Urothelium cell line (cell line): ENCODE measurements at regions not wholly inside any gene's neighbourhood (a gene's known extent, or its start where the extent isn't known, plus 50 kb on each side); places are given as distances from the start of the nearest gene placed in this dataset.

Experiments
- DNase-seq: peaks from one replicate; pipeline ENCODE4 v3.0.0; 2011; ENCODE audit warnings: low spot score, mixed read lengths
- FAIRE-seq: peaks from 2 replicates; lab custom pipeline; 2011; peaks lifted over from hg19 to GRCh38; lab: Jason Lieb, UNC

DNA sequence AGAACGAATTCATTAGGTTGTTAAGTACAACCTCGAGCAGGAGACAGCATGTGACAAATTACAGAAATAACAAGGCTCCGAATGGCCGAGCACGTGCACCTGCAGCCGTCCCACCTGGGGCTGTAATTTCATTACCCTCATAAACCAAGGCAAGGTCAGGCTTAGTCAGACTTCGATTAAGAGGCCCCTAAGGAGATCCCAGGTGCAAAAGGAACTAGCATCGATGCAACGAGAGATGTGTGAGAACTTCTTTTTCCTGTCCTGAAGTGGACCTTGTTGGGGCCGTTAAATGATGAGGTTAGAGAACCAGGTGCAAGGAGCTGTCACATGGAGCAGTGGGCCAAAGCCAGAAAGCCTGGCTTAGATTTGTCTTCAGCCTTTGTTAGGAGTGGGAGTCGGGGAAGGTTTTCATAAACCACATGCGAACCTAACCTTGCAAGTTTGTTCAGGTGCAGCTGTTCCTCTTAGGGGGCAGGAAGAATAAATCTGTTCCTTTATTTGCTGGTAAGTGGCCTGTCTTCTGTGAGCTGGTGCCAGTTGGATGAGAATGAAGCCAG lies 559.9 kb upstream of the MCTP2 start:
- FAIRE-seq (no peak), DNase-seq (no peak)

- FAIRE-seq (no peak), DNase-seq (no peak)
Observed at GRCh38 chr15:93670931-93671330, 560.4 kb upstream of the MCTP2 start.

DNA sequence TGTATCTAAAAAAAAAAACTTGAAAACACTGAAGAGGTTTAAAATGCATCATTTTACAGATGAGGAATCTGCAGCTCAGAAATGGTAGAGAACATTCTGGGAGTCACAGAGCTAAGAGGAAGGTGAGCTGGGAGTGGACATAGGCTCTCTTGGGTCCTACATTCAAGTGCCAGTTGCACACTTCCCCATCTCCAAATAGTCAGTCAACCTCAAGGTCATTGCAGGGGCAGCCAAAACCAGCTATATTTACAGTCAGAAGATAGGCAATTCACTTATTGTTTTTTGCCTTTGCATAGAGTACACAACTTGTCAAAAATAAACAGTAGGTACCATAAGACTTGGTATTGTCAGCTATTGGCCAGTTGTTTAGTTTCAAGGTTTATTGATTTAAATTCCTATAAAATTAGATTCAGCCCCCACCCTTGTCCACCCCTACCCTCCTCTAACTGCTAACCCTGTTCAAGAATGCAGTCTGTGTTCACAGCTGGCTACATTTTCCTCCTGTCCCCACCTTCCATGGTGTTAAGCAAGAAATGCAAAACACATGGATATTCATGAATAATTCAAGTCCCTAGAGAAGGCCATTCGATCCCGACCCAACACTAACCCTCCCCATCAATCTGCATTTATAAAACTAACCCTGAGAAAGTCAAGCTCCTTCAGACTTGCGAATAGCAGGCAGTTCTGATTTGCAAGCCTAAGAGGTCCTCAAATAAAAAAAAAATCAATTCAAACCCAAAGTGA lies 567.0 kb upstream of the MCTP2 start:
- DNase-seq: no peak
- FAIRE-seq: no peak

DNA sequence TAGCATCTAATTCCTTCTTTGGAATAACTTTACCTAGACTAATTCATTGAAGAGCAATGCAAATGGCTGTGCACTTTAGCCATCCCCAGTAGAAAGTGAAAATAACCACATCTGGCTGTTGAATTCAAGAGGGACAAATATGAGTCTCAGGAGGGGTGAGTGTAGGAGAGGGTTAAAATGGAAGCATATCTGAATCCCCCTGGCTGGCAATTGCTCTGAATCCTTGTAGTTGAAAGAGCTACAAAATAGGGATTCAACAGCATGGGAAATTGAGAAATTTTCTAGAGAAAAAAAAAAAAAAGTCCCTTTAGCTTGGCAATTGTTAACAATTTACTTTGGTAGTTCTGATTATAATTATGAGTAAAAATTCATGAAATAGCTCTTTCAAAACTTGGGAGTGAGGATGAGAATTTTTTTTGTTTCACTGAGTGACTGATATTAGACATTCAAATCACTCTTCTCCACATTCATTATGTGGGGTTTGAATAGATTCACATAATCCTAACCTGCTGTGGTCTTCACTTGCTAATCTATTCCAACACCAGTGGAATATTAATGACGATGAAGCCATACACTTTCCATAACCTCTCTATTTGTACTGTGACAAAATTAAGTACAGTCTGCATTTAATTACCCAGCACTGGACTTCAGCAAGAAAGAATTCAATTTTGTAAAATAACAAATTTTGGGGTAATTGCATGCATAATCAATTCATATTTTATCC lies 569.0 kb upstream of the MCTP2 start:
- DNase-seq: no peak
- FAIRE-seq: no peak

GRCh38 chr15:93658026-93658816 lies 569.2 kb upstream of the RGMA start:
- DNase-seq (no peak), FAIRE-seq (no peak)

GRCh38 chr15:93656041-93656440 lies 567.0 kb upstream of the RGMA start:
- FAIRE-seq (no peak), DNase-seq (no peak)

DNA sequence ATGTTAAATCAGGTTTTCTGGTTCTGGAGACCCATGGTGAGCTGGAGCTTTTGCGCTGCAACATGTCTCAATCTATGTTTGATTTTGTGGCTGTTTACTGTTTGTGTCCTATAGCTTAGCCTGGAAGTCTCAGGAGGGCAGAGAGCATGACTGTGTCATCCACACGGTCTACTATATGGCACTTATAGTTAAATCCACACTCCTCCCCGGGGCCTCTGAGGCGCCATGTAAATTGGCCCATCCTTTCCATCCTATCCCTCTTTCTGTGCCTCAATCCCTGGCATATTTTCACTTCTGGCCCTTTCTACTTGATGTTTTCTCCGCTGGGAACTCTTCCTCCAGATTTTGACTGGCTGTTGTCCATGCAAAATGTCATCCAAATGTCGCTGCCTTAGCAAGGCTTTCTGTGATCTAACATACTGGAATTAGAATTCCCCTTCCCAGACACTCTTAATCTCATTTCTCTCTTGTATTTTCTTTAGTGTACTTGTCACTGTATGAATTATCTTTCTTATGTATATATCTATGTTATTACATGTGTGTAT lies 560.8 kb upstream of the RGMA start:
- FAIRE-seq: no peak

GRCh38 chr15:93646193-93646592 lies 557.2 kb upstream of the RGMA start:
- DNase-seq (no peak), FAIRE-seq (no peak)

More for the DNA sequence above, 560.8 kb upstream of the RGMA start:
- no peak for DNase-seq

- FAIRE-seq: no peak
- no peak for DNase-seq
Observed at GRCh38 chr15:93645594-93645993, 556.6 kb upstream of the RGMA start.

DNA sequence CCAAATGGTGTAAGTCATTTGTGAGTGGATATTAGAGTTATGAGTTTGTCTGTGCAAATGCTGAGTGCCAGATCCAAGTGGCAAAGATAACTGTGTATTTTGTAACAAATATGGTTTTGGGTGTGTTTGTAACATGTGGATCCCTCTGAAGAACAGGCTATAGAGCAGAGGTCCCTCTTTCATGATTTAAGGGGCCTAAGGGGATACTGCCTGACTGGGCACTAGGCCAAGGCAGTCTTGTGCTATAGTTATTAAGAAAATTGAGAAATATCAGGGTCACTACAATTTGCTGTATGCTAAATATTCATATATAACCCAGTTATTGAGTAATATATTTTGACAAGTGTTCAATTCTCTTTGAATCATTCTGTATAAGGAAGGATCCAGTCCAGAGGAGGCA lies 555.6 kb upstream of the RGMA start:
- no peak for DNase-seq
- FAIRE-seq: no peak

GRCh38 chr15:93640411-93640962 lies 551.5 kb upstream of the RGMA start:
- no peak for DNase-seq
- no peak for FAIRE-seq

DNA sequence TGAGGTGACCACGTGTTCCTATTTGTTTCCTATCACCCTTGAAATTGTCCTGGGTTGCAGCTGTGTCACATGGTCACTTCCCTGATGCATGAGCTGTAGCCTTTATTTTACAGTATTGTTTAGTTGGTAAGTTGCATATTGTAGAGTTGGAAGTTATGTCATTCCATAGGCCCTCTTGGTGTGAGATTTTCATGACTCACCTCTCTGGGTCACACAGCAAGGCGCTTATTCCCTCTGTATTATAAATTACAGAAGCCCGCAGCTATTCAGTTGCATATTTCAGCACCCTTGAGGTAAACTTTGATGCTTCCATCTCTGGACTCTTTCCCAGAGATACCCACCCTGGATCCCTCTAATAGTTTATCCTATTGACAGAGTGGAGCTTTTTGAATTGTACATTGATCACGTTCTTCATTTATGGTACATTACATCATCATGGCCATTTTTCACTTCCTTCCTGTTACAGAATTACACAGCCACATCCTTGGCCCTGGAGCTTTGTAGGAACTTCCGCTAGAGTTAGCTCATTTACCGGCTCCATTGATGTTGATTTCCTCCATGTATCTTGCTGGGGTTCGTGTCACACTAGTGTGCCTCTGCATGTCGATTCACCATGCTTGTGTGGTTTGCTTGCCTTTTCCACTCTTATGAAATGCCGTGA lies 543.1 kb upstream of the RGMA start:
- no peak for DNase-seq
- FAIRE-seq: no peak

- FAIRE-seq (no peak), DNase-seq (no peak)
Observed at GRCh38 chr15:93619597-93619996, 530.6 kb upstream of the RGMA start.

DNA sequence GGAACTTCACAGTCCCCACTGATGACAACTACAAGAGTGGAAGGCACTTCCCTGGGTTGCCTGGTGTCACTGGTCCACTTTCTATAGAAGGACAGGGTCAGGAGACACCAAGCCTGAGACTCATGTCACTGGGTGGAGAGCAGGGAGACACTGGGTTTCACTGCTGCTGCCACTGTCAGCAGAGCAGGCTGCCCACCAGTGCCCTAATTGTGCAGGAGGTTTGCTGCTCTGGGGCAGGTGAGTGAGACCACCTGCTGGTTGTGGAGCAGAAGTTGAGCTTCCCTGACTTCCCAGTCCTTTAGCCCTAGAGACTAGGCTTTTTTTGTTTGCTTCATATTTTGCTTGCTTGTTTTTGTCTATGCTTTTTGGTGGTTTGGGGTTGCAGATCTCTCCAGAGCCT lies 528.4 kb upstream of the RGMA start:
- no peak for DNase-seq
- FAIRE-seq: no peak

DNA sequence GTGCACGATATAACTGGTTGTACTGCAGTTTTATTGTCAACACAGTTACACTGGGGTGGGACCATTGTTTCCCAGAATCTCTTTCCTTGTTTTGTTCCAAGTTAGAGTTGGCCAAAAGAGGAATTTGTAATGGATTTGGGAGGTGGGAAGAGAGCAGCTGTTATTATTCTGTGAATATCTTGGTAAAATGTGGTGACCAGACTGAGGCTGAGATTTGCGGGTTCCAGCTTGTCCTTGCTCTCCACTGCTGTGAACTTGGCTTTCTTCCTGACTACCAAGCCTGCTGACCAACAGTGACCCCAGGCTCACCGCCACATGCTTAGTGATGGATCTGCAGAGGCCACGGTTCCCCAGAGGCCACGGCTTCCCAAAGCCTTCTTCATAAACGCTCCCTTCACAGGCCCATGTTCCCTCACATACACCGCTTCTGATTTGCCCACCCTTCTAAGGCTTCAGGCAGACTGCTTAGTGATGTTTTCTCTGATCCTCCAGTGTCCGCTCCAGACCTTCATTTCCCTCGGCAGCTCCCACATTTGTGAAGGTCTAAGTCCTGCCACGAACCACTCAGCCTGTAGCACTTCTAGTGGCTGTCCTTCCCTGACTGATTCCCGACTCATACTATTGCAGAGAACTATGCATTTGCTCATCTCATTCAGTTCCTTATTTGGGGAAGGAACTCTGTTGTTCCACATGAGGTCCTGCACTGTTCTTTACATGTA lies 525.5 kb upstream of the RGMA start:
- FAIRE-seq (no peak), DNase-seq (no peak)

- no peak for FAIRE-seq
- DNase-seq: no peak
Observed at GRCh38 chr15:93613386-93613785, 524.4 kb upstream of the RGMA start.

GRCh38 chr15:93612953-93613352 lies 523.9 kb upstream of the RGMA start:
- no peak for FAIRE-seq

DNA sequence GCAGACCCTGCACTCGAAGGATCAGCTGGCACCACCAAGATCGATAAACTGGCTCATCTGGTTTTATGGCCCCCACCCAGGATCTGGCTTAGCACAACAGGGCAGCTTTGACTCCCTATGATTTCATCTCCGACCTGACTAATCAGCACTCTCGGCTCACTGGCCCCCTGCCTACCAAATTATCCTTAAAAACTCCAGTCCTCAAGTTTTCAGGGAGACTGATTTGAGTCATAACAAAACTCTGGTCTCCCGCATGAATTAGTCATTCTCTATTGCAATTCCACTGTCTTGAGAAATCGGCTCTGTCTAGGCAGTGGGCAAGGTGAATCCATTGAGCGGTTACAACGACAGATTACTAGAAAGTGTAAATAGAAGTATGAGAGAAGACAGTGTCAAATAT lies 521.9 kb upstream of the RGMA start:
- DNase-seq (peak; percentile 11), FAIRE-seq (no peak)

More at GRCh38 chr15:93612953-93613352, 523.9 kb upstream of the RGMA start:
- DNase-seq: no peak

DNA sequence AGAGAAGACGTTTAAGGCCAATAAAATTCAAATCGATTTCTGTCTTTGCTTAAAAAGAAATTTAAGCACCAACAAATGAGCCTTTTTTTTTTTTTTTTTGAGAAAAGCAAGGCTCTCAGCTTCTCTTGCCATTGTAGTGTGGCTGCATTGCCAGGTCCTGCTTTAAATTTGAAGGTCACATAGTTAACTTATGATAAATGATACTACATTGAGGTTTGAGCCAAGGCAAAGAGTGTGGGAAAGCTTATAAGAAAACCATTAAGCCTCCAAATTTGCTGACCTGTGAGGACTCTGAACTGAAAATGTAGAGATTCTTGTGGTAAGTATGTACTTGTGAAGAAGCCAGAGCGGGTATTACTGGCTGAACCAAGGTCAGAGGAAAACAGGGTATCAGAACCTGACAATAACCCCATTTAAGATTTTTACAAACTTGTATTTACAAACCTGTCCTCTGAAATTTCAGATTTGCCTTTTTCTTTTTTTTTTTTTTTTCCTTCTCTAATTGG lies 519.7 kb upstream of the RGMA start:
- DNase-seq (no peak), FAIRE-seq (no peak)
